Thoracic aorta (tissue), 2 donors: ENCODE measurements at regions not wholly inside any gene's neighbourhood (a gene's known extent, or its start where the extent isn't known, plus 50 kb on each side); places are given as distances from the start of the nearest gene placed in this dataset.
"Not testable (repeated sequence)": the region's sequence is repeated elsewhere in the genome, so short reads cannot be mapped to it uniquely, and the experiment has no call there.

Experiments
- ATAC-seq: fragments of 150-250 bp; one replicate; pipeline ENCODE4 v1.8.0; 2017; ENCODE audit warnings: low read depth; ENCODE audit not compliant: insufficient number of reproducible peaks, low FRiP score
- DNase-seq: peaks from one replicate; pipeline ENCODE4 v3.0.0-alpha.2; 2020; ENCODE audit warnings: low spot score
- H3K27ac ChIP-seq, 2 donors: fragments of 200-600 bp; sonication (generic); 1 replicate in 1 of 2; 2 replicates in 1 of 2; pipeline ENCODE4 v1.5.1; 2016; ENCODE audit warnings: mild to moderate bottlenecking in 2 of 2, moderate library complexity in 2 of 2
- H3K27me3 ChIP-seq: fragments of 200-600 bp; sonication (generic); replicated peaks from 2 replicates; pipeline ENCODE4 v1.6.0; 2016; ENCODE audit warnings: mild to moderate bottlenecking; ENCODE audit not compliant: insufficient read depth
- H3K36me3 ChIP-seq: fragments of 200-600 bp; sonication (generic); one replicate; pipeline ENCODE4 v1.5.1; 2016
- H3K4me1 ChIP-seq, 2 donors: fragments of 200-600 bp; sonication (generic); 1 replicate in 1 of 2; 2 replicates in 1 of 2; pipeline versions ENCODE4 v1.5.1 to v1.6.0; 2016; ENCODE audit warnings: low read depth in 2 of 2, mild to moderate bottlenecking in 1 of 2; ENCODE audit not compliant: control insufficient read depth in 1 of 2
- H3K4me3 ChIP-seq: fragments of 200-600 bp; sonication (generic); 2 replicates; pipeline ENCODE4 v1.5.1; 2016; ENCODE audit warnings: mild to moderate bottlenecking
- H3K9me3 ChIP-seq: fragments of 200-600 bp; sonication (generic); 2 replicates; pipeline ENCODE4 v1.5.1; 2016
- TF ChIP-seq, protein P1 (sequence below): fragments of 200-600 bp; sonication (generic); IDR thresholded peaks from one replicate; pipeline ENCODE4 v1.5.1; 2019; ENCODE audit warnings: antibody characterized with exemption

DNA sequence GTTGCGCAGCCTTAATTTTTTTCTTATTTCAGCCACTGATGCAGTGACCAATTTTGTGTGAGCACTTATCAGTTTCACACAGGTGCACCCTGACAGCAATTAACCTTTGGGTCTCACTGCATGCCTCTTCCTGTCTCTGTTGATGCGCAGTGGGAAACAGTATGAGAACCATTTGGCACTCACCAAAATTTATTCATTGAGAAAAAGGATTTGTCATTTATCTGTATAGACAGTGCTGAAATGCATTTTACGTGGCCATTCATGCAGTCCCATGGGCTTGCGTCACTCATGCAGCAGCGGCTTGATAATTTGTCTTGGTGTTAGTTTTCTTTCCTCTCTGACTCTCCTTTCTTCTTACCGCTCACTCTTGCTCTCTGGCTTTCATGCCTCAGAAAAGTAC, 157.5 kb downstream of the C12orf75 start:
- no peak for DNase-seq
- H3K4me1 ChIP-seq = no peaks in the 10 kb centered on the region
- H3K27ac ChIP-seq = no peak overlapping the region
- H3K36me3 ChIP-seq = no peaks in the 10 kb centered on the region
- no peaks in the 10 kb centered on the region for H3K9me3 ChIP-seq
- H3K4me3 ChIP-seq = no peak overlapping the region
- TF ChIP-seq, protein P1, sequence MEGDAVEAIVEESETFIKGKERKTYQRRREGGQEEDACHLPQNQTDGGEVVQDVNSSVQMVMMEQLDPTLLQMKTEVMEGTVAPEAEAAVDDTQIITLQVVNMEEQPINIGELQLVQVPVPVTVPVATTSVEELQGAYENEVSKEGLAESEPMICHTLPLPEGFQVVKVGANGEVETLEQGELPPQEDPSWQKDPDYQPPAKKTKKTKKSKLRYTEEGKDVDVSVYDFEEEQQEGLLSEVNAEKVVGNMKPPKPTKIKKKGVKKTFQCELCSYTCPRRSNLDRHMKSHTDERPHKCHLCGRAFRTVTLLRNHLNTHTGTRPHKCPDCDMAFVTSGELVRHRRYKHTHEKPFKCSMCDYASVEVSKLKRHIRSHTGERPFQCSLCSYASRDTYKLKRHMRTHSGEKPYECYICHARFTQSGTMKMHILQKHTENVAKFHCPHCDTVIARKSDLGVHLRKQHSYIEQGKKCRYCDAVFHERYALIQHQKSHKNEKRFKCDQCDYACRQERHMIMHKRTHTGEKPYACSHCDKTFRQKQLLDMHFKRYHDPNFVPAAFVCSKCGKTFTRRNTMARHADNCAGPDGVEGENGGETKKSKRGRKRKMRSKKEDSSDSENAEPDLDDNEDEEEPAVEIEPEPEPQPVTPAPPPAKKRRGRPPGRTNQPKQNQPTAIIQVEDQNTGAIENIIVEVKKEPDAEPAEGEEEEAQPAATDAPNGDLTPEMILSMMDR = no peak
- H3K27me3 ChIP-seq = no peaks in the 10 kb centered on the region
- ATAC-seq = no peak

- DNase-seq = no peak
Measured at GRCh38 chr12:105492591-105493545, 162.4 kb downstream of the C12orf75 start.

DNA sequence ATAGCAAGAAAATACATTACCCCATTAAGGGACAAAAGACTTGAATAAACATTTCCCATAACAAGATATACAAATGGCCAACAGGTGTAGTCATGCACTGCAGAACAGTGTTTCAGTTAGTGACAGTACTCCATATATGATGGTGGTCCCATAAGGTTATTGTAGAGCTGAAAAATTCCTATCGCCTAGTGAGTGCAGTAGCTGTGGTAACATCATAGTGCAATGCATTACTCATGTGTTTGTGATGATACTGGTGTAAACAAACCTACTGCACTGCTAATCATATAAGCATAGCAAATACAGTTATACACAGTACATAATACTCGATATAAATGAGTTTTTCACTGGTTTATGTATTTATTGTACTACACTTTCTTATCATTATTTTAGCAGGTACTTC, 168.7 kb downstream of the C12orf75 start:
- Histone ChIP-seq H3K4me3 (no peak overlapping the region), H3K9me3 (no peaks in the 10 kb centered on the region), H3K27me3 (no peaks in the 10 kb centered on the region), H3K4me1 (no peaks in the 10 kb centered on the region), H3K36me3 (no peaks in the 10 kb centered on the region), H3K27ac (no peak overlapping the region)
- TF ChIP-seq, protein P1 = no peak
- no peak for ATAC-seq
- no peak for DNase-seq

More at GRCh38 chr12:105492591-105493545, 162.4 kb downstream of the C12orf75 start:
- H3K4me3 ChIP-seq = no peak overlapping the region
- no peak overlapping the region for H3K27ac ChIP-seq
- no peaks in the 10 kb centered on the region for H3K27me3 ChIP-seq
- no peaks in the 10 kb centered on the region for H3K4me1 ChIP-seq
- TF ChIP-seq, protein P1 = no peak
- H3K36me3 ChIP-seq = no peaks in the 10 kb centered on the region
- H3K9me3 ChIP-seq = no peaks in the 10 kb centered on the region
- ATAC-seq = no peak

GRCh38 chr12:105500676-105501075, 170.2 kb downstream of the C12orf75 start:
- not testable (repeated sequence) for H3K27me3 ChIP-seq, H3K9me3 ChIP-seq, ATAC-seq, H3K36me3 ChIP-seq, DNase-seq, H3K27ac ChIP-seq, H3K4me1 ChIP-seq, H3K4me3 ChIP-seq

DNA sequence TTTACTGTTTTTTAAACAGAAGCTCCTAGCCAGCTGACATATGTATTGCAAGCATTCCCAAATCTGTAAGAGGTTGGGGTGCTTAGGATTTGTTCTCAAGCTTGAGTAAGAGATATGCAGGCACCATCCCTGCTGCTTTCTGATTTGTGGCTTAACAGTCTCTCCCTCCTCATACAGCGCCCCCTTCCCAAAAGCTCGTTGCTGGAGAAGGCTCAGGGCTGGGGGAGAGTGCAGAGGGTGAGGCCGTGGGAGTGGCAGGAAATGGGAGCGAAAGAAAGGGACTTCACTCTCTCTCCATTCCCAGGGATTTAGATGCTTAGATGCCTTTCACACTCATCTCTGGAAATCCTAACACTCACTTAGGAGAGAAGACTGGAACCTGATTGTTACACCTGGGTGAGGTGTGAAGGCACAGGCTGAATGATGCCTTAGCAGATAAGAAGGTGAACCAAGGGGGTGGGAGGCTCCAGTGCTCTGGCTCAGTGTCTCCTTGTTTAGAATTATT, 172.0 kb downstream of the C12orf75 start:
- no peak for DNase-seq
- Histone ChIP-seq H3K9me3 (no peaks in the 10 kb centered on the region), H3K27ac (no peak overlapping the region), H3K4me3 (no peak overlapping the region), H3K36me3 (no peaks in the 10 kb centered on the region), H3K27me3 (no peaks in the 10 kb centered on the region), H3K4me1 (no peaks in the 10 kb centered on the region)
- no peak for ATAC-seq
- TF ChIP-seq, protein P1 = no peak
